PC-9 (cell line): ENCODE measurements at regions not wholly inside any gene's neighbourhood (a gene's known extent, or its start where the extent isn't known, plus 50 kb on each side); places are given as distances from the start of the nearest gene placed in this dataset.
A peak's percentile ranks its signal among the peaks of the same experiment; 100 is the strongest.

Experiments used
- BruUV-seq: library from RNA; stranded (reverse); fragments of 400-500 nt; replicated peaks from 2 replicates; lab custom pipeline; 2021; lab: Mats Ljungman, UMichigan
- CTCF ChIA-PET: fragments of 300-600 bp; sonication (Branson Sonifier 250); formaldehyde crosslinking; loops from one replicate; lab custom pipeline; 2022; ENCODE audit warnings: antibody characterized with exemption; lab: Charles Lee
- POLR2A ChIA-PET: fragments of 300-600 bp; sonication (Branson Sonifier 250); formaldehyde crosslinking; loops from one replicate; lab custom pipeline; 2022; ENCODE audit warnings: antibody characterized with exemption; ENCODE audit not compliant: unreplicated experiment; lab: Charles Lee
- DNase-seq, 2 experiments: peaks; one replicate each; pipeline versions ENCODE4 v3.0.0 to v3.0.0-alpha.2; 2015 to 2022; ENCODE audit warnings: mixed read lengths in 1 of 2
- H2AFZ ChIP-seq: fragments of 200-600 bp; sonication (generic); 2 replicates; pipeline ENCODE4 v1.8.1; 2017; ENCODE audit warnings: antibody characterized with exemption
- H3F3A ChIP-seq: fragments of 200-600 bp; sonication (generic); 2 replicates; pipeline ENCODE4 v1.8.1; 2017; ENCODE audit warnings: antibody characterized with exemption, mild to moderate bottlenecking, low read depth; ENCODE audit not compliant: insufficient read depth
- H3K27ac ChIP-seq: fragments of 200-600 bp; sonication (generic); 2 replicates; pipeline ENCODE4 v1.6.1; 2016; ENCODE audit warnings: mixed run types
- H3K27me3 ChIP-seq: fragments of 200-600 bp; sonication (generic); 2 replicates; pipeline ENCODE4 v1.6.1; 2016; ENCODE audit warnings: low read depth, mixed run types; ENCODE audit not compliant: insufficient read depth
- H3K36me3 ChIP-seq: fragments of 200-600 bp; sonication (generic); 2 replicates; pipeline ENCODE4 v1.6.1; 2016; ENCODE audit warnings: low read depth, mixed run types
- H3K4me1 ChIP-seq: fragments of 200-600 bp; sonication (generic); replicated peaks from 2 replicates; pipeline ENCODE4 v1.6.1; 2016; ENCODE audit warnings: mixed run types; ENCODE audit not compliant: insufficient read depth
- H3K4me2 ChIP-seq: fragments of 200-600 bp; sonication (generic); 2 replicates; pipeline ENCODE4 v1.6.1; 2017; ENCODE audit warnings: mixed run types
- H3K4me3 ChIP-seq: fragments of 200-600 bp; sonication (generic); 2 replicates; pipeline ENCODE4 v1.6.1; 2016; ENCODE audit warnings: mixed run types
- H3K79me2 ChIP-seq: fragments of 200-600 bp; sonication (generic); 2 replicates; pipeline ENCODE4 v1.6.1; 2017; ENCODE audit warnings: low read depth, mixed run types
- H3K9me2 ChIP-seq: fragments of 200-600 bp; sonication (generic); 2 replicates; pipeline ENCODE4 v1.8.1; 2017; ENCODE audit warnings: mild to moderate bottlenecking; ENCODE audit not compliant: insufficient read depth
- H3K9me3 ChIP-seq: fragments of 200-600 bp; sonication (generic); 2 replicates; pipeline ENCODE4 v1.8.1; 2016; ENCODE audit warnings: low read depth; ENCODE audit not compliant: insufficient read depth
- H4K20me1 ChIP-seq: fragments of 200-600 bp; sonication (generic); 2 replicates; pipeline ENCODE4 v1.8.1; 2017; ENCODE audit not compliant: insufficient read depth
- EZH2 ChIP-seq: fragments of 200-600 bp; sonication (generic); IDR thresholded peaks from 2 replicates; pipeline ENCODE4 v1.8.0; 2017; ENCODE audit warnings: antibody characterized with exemption, low read depth
- intact Hi-C: fragments of 100-400 bp; cut with micrococcal nuclease; formaldehyde crosslinking; loops from one replicate; pipeline ENCODE4 v1.10.0; 2022; ENCODE audit not compliant: unreplicated experiment
- TF ChIP-seq, protein P1 (sequence below): fragments of 200-600 bp; sonication (generic); conservative IDR thresholded peaks from 2 replicates; pipeline ENCODE4 v1.6.1; 2017; ENCODE audit warnings: mixed run types, antibody characterized with exemption, mild to moderate bottlenecking, moderate library complexity

DNA sequence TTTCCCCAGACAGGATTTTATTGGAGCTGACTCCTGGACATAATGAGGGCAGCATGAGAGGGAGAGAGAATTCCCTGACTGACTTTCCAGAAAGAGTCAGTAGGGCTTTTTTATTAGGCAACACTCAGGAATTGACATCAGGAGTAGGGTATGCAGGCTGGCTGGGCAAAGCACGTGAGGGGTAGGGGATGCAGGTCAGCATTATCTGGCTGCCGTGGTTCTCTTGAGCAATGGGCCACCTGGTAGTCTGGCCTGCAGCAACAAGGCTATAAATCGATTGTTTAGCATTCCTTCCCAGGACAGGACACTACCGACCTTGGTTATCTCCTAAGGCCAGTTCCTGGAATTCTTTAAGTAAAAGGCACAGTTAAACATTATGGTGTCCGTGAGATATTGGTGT is 160.8 kb upstream of the AGAP1 start:
- CTCF ChIA-PET, result no interaction called here
- no peaks in the 10 kb centered on the region for H3K9me2 ChIP-seq
- H3F3A ChIP-seq, result peaks cover 17% of the 10 kb centered on the region; the same call in 1 of the 2 replicates
- no peak overlapping the region for H3K4me2 ChIP-seq
- no peaks in the 10 kb centered on the region for H3K9me3 ChIP-seq
- H3K4me1 ChIP-seq, result peaks cover 19% of the 10 kb centered on the region
- H2AFZ ChIP-seq, result no peak overlapping the region
- POLR2A ChIA-PET, result interaction anchor here (0.6 kb wide), 1 partner anchor 344 kb away, joined by 3 read pairs; no protein-coding TSS in a partner anchor
- intact Hi-C loops, result loop anchor here (5.0 kb wide), 1 partner anchor 66 kb away; no protein-coding TSS in a partner anchor
- H4K20me1 ChIP-seq, result no peaks in the 10 kb centered on the region
- H3K27ac ChIP-seq, result no peak overlapping the region
- TF ChIP-seq, protein P1, sequence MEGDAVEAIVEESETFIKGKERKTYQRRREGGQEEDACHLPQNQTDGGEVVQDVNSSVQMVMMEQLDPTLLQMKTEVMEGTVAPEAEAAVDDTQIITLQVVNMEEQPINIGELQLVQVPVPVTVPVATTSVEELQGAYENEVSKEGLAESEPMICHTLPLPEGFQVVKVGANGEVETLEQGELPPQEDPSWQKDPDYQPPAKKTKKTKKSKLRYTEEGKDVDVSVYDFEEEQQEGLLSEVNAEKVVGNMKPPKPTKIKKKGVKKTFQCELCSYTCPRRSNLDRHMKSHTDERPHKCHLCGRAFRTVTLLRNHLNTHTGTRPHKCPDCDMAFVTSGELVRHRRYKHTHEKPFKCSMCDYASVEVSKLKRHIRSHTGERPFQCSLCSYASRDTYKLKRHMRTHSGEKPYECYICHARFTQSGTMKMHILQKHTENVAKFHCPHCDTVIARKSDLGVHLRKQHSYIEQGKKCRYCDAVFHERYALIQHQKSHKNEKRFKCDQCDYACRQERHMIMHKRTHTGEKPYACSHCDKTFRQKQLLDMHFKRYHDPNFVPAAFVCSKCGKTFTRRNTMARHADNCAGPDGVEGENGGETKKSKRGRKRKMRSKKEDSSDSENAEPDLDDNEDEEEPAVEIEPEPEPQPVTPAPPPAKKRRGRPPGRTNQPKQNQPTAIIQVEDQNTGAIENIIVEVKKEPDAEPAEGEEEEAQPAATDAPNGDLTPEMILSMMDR, result no peak
- TF ChIP-seq EZH2, result no peak
- H3K4me3 ChIP-seq, result no peak overlapping the region
- BruUV-seq, result no TSS peak
- H3K27me3 ChIP-seq, result no peaks in the 10 kb centered on the region
- H3K79me2 ChIP-seq, result no peaks in the 10 kb centered on the region
- H3K36me3 ChIP-seq, result no peaks in the 10 kb centered on the region
- DNase-seq, result peak in 1 of 2 experiments; percentile 55

DNA sequence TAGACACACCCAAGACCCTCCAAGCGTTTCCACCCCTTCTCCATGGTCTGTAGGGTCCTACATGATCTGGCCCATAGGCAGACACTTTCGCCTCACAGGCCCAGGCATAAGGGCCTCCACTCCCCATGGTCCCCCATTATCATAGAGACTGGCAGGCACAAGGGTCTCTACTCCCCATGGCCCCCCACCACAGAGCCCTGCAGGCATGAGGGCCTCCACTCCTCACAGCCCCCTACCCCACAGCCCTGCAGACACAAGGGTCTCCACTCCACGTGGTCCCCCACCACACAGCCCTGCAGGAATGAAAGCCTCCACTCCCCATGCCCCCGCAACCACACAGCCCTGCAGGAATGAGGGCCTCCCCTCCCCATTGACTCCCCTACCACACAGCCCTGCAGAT is 159.7 kb upstream of the AGAP1 start:
- intact Hi-C loops, result loop anchor here (5.0 kb wide), 1 partner anchor 67 kb away; no protein-coding TSS in a partner anchor
- Histone ChIP-seq H3F3A (peaks cover 21% of the 10 kb centered on the region; the same call in 1 of the 2 replicates), H3K36me3 (no peaks in the 10 kb centered on the region), H3K9me3 (no peaks in the 10 kb centered on the region), H2AFZ (no peak overlapping the region), H3K79me2 (no peaks in the 10 kb centered on the region), H3K27ac (no peak overlapping the region), H4K20me1 (no peaks in the 10 kb centered on the region), H3K27me3 (no peaks in the 10 kb centered on the region), H3K4me3 (no peak overlapping the region), H3K4me2 (no peak overlapping the region), H3K9me2 (no peaks in the 10 kb centered on the region), H3K4me1 (peaks cover 19% of the 10 kb centered on the region)
- no TSS peak for BruUV-seq
- DNase-seq, result no peak
- ChIA-PET POLR2A (no interaction called here), CTCF (no interaction called here)
- TF ChIP-seq, protein P1, result no peak
- TF ChIP-seq EZH2, result no peak

DNA sequence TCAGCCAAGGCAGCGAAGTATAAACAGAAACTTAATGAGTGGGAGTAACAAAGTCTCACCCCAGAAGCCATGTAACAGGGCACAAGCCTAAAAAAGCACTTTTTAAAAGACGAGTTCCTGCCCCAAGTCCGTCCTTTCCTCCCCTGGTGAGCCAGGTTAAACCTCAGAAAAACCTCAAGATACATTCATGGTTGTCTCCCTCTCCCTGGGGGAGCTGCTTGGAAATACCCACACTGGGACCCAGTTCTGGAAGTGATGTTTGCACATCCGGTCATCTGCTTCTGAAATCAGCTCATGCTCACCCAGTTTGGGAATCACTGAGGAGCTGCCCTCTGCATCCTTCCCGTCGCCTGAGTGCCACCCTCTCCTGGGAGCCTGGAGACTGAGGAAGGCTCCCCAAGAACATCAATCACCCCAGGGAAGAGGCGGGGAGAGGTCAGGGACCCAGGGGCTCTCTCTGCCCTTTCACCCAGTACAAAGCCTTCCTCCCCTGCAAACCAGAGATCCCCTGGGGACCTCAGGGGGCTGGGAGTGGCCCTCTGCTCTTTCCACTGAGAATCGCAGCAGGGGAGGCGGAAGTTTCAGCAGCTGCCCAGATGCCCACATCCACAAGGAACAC is 150.6 kb upstream of the AGAP1 start:
- POLR2A ChIA-PET, result no interaction called here
- no peak for DNase-seq
- H3K79me2 ChIP-seq, result no peaks in the 10 kb centered on the region
- no peaks in the 10 kb centered on the region for H3K36me3 ChIP-seq
- H3K4me2 ChIP-seq, result no peak overlapping the region
- no peaks in the 10 kb centered on the region for H3K9me2 ChIP-seq
- H3K27ac ChIP-seq, result no peak overlapping the region
- BruUV-seq, result no TSS peak
- H3K4me1 ChIP-seq, result peaks cover 10% of the 10 kb centered on the region
- TF ChIP-seq, protein P1, result no peak
- H2AFZ ChIP-seq, result no peak overlapping the region
- H3F3A ChIP-seq, result peaks cover 20% of the 10 kb centered on the region
- CTCF ChIA-PET, result no interaction called here
- intact Hi-C loops, result no loop called here
- no peaks in the 10 kb centered on the region for H4K20me1 ChIP-seq
- H3K4me3 ChIP-seq, result no peak overlapping the region
- no peaks in the 10 kb centered on the region for H3K27me3 ChIP-seq
- no peaks in the 10 kb centered on the region for H3K9me3 ChIP-seq
